DOHH2 (cell line): ENCODE measurements at regions not wholly inside any gene's neighbourhood (a gene's known extent, or its start where the extent isn't known, plus 50 kb on each side); places are given as distances from the start of the nearest gene placed in this dataset.

ENCODE experiments used
- H3F3A ChIP-seq: fragments of 200-600 bp; sonication (generic), shearing (Covaris generic); 2 replicates; pipeline ENCODE4 v1.6.0; 2016; ENCODE audit warnings: antibody characterized with exemption, mild to moderate bottlenecking; ENCODE audit not compliant: control insufficient read depth, insufficient read depth
- H3K27ac ChIP-seq: fragments of 200-600 bp; sonication (generic); 2 replicates; pipeline ENCODE4 v1.5.1; 2014; ENCODE audit warnings: low read depth, mild to moderate bottlenecking, low read length, moderate library complexity
- H3K27me3 ChIP-seq: fragments of 200-600 bp; sonication (generic); 2 replicates; pipeline ENCODE4 v1.6.1; 2014; ENCODE audit warnings: mild to moderate bottlenecking, low read length, mixed read lengths; ENCODE audit not compliant: control insufficient read depth
- H3K36me3 ChIP-seq: fragments of 200-600 bp; sonication (generic); 2 replicates; pipeline ENCODE4 v1.6.1; 2014; ENCODE audit warnings: mild to moderate bottlenecking, low read length, moderate library complexity, mixed read lengths; ENCODE audit not compliant: control insufficient read depth
- H3K4me1 ChIP-seq: fragments of 200-600 bp; sonication (generic); 2 replicates; pipeline ENCODE4 v1.6.1; 2014; ENCODE audit warnings: mild to moderate bottlenecking, low read length, mixed read lengths; ENCODE audit not compliant: control insufficient read depth
- H3K4me2 ChIP-seq: fragments of 200-600 bp; sonication (generic); 2 replicates; pipeline ENCODE4 v1.6.0; 2014; ENCODE audit warnings: mild to moderate bottlenecking, low read length, moderate library complexity
- H3K4me3 ChIP-seq: fragments of 200-600 bp; sonication (generic); 2 replicates; pipeline ENCODE4 v1.5.1; 2014; ENCODE audit warnings: mild to moderate bottlenecking, low read length, mixed read lengths
- H3K79me2 ChIP-seq: fragments of 200-600 bp; sonication (generic); 2 replicates; pipeline ENCODE4 v1.6.1; 2014; ENCODE audit warnings: mild to moderate bottlenecking, low read length, mixed read lengths; ENCODE audit not compliant: control insufficient read depth
- H3K9me2 ChIP-seq: fragments of 200-600 bp; sonication (generic); replicated peaks from 2 replicates; pipeline ENCODE4 v1.6.1; 2014; ENCODE audit warnings: mild to moderate bottlenecking, low read length, mixed read lengths; ENCODE audit not compliant: control insufficient read depth
- H3K9me3 ChIP-seq: fragments of 200-600 bp; sonication (generic); 2 replicates; pipeline ENCODE4 v1.6.1; 2014; ENCODE audit warnings: antibody characterized with exemption, low read length, mixed read lengths; ENCODE audit not compliant: control insufficient read depth, insufficient read depth
- H4K20me1 ChIP-seq: fragments of 200-600 bp; sonication (generic); 2 replicates; pipeline ENCODE4 v1.6.0; 2014; ENCODE audit warnings: low read depth, mild to moderate bottlenecking, antibody characterized with exemption, low read length, moderate library complexity; ENCODE audit not compliant: control insufficient read depth, insufficient read depth
- EZH2phosphoT487 ChIP-seq: fragments of 200-600 bp; sonication (generic); IDR thresholded peaks from 2 replicates; pipeline ENCODE4 v1.6.1; 2017; ENCODE audit warnings: borderline replicate concordance, mild to moderate bottlenecking, antibody characterized with exemption, low read length, moderate library complexity, mixed read lengths
- TF ChIP-seq, protein P1 (sequence below): fragments of 200-600 bp; sonication (generic); IDR thresholded peaks from one replicate; pipeline ENCODE4 v1.5.1; 2014; ENCODE audit warnings: antibody characterized with exemption, mild to moderate bottlenecking, low read depth, low read length; ENCODE audit not compliant: poor library complexity, severe bottlenecking

DNA sequence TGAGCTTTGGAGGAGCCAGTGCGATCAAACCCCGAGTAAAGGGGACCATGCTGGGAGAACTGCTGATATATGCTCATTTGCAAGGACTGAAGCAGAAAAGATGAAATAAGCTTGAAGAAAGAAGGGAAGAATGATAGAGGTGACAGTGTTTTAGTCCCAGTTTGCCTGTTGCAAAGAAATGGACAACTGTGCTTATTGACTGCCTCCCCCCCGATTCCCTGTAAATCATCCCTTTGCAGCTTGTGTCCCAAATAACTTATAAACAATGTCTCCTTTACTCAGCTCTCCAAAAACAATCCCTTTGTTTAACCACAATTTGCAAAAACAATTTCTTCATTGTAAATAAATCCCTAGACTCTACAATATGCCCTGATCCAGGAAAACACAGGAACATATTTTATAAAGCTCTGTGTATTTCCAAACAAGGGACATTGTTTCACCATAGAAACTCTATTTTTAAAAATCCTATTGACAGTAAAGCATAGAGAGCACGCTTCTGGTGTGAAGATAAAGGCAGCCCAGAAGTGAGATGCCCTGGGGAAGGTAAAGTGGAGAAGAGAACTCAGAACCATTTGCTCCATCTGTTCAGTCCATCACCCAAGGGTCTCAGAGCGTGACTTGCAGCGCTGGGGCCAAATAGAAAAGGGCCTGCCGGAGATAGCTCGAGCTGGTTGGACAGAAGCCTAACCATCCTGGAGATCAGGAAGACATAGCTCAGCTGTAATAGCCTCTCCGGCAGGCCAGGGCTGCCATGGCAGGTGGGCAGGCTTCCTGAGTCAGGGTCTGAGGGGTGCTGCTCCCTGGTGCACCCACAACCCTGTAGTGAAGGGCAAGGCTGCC, 280.5 kb downstream of the WDR11 start:
- no peak overlapping the region for H3K4me2 ChIP-seq
- no peaks in the 10 kb centered on the region for H3K36me3 ChIP-seq
- H3K27me3 ChIP-seq: no peaks in the 10 kb centered on the region
- no peaks in the 10 kb centered on the region for H3K9me3 ChIP-seq
- H3F3A ChIP-seq: no peaks in the 10 kb centered on the region
- H3K4me1 ChIP-seq: no peaks in the 10 kb centered on the region
- TF ChIP-seq EZH2phosphoT487: no peak
- TF ChIP-seq, protein P1, sequence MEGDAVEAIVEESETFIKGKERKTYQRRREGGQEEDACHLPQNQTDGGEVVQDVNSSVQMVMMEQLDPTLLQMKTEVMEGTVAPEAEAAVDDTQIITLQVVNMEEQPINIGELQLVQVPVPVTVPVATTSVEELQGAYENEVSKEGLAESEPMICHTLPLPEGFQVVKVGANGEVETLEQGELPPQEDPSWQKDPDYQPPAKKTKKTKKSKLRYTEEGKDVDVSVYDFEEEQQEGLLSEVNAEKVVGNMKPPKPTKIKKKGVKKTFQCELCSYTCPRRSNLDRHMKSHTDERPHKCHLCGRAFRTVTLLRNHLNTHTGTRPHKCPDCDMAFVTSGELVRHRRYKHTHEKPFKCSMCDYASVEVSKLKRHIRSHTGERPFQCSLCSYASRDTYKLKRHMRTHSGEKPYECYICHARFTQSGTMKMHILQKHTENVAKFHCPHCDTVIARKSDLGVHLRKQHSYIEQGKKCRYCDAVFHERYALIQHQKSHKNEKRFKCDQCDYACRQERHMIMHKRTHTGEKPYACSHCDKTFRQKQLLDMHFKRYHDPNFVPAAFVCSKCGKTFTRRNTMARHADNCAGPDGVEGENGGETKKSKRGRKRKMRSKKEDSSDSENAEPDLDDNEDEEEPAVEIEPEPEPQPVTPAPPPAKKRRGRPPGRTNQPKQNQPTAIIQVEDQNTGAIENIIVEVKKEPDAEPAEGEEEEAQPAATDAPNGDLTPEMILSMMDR: no peak
- no peaks in the 10 kb centered on the region for H4K20me1 ChIP-seq
- no peaks in the 10 kb centered on the region for H3K9me2 ChIP-seq
- H3K27ac ChIP-seq: no peak overlapping the region
- H3K79me2 ChIP-seq: no peaks in the 10 kb centered on the region
- H3K4me3 ChIP-seq: no peak overlapping the region

DNA sequence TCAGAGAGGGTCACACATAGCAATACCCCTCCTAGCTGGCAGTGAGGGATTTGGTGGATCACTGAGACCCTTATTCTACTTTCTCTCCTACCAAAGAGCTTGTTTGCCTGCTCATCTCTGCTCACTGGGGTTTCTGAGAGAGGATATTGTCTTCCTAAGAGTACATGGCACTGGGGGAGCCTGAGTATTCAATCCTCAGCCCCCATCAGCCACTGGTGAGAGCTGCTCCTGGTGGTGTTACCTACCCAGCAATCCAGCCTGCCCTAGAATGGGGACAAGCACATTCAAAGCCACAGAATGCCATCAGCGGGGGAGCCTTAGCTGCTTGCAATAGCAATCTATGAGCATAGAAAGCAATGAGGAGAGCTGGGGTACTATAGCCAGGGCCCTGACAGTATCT, 281.1 kb downstream of the WDR11 start:
- no peaks in the 10 kb centered on the region for H3K79me2 ChIP-seq
- H3K27ac ChIP-seq: no peak overlapping the region
- TF ChIP-seq, protein P1: no peak
- TF ChIP-seq EZH2phosphoT487: no peak
- H3F3A ChIP-seq: no peaks in the 10 kb centered on the region
- H3K4me1 ChIP-seq: no peaks in the 10 kb centered on the region
- H3K9me3 ChIP-seq: no peaks in the 10 kb centered on the region
- H3K9me2 ChIP-seq: no peaks in the 10 kb centered on the region
- H3K4me3 ChIP-seq: no peak overlapping the region
- no peaks in the 10 kb centered on the region for H3K36me3 ChIP-seq
- H3K27me3 ChIP-seq: no peaks in the 10 kb centered on the region
- no peak overlapping the region for H3K4me2 ChIP-seq
- no peaks in the 10 kb centered on the region for H4K20me1 ChIP-seq

DNA sequence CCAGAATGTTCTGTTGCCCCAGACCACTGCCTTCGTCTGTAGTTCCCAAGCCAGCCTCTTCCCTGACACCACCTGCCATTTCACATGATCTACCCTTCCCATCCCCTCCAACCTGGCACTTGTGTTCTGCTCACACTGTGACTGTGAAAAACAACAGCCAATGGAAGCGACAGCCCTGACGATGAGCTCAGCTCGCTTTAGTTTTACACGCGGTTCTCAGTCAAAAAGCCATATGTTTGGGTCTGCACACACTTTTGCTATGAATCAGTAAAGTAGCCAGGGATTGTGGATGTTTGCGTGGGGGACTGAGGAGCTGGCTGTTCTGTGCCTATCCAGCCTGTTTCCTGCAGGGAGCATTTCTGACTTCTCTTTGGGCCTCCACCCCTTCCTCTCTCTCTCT, 282.7 kb downstream of the WDR11 start:
- Histone ChIP-seq H4K20me1 (no peaks in the 10 kb centered on the region), H3K27me3 (no peaks in the 10 kb centered on the region), H3K36me3 (no peaks in the 10 kb centered on the region), H3F3A (no peaks in the 10 kb centered on the region), H3K27ac (no peak overlapping the region), H3K79me2 (no peaks in the 10 kb centered on the region), H3K4me1 (no peaks in the 10 kb centered on the region), H3K4me3 (no peak overlapping the region), H3K4me2 (no peak overlapping the region), H3K9me3 (no peaks in the 10 kb centered on the region), H3K9me2 (no peaks in the 10 kb centered on the region)
- TF ChIP-seq, protein P1: no peak
- TF ChIP-seq EZH2phosphoT487: no peak
